HL-60 (cell line): ENCODE measurements at regions not wholly inside any gene's neighbourhood (a gene's known extent, or its start where the extent isn't known, plus 50 kb on each side); places are given as distances from the start of the nearest gene placed in this dataset.

Experiments used
- DNase-seq, 2 experiments: peaks; one replicate each; pipeline ENCODE4 v3.0.0-alpha.2; 2010 to 2020; ENCODE audit warnings: low read depth in 1 of 2, low spot score in 1 of 2
- H3K27ac ChIP-seq: fragments of 250-450 bp; sonication (Bioruptor Pico); replicated peaks from 2 replicates; pipeline ENCODE4 v1.5.1; 2020; ENCODE audit warnings: mild to moderate bottlenecking, moderate library complexity
- H3K27me3 ChIP-seq: fragments of 250-450 bp; sonication (Bioruptor Pico); 2 replicates; pipeline ENCODE4 v1.5.1; 2021; ENCODE audit warnings: mild to moderate bottlenecking, moderate library complexity; ENCODE audit not compliant: insufficient read depth, poor library complexity, severe bottlenecking
- H3K4me3 ChIP-seq: replicated peaks from 2 replicates; pipeline ENCODE4 v1.5.1; 2011; ENCODE audit warnings: mild to moderate bottlenecking, control low read depth, low read length; ENCODE audit not compliant: insufficient read depth
- CTCF ChIP-seq: IDR thresholded peaks from one replicate; pipeline ENCODE4 v1.5.1; 2011; ENCODE audit warnings: low read length, control low read depth, inconsistent platforms; ENCODE audit not compliant: insufficient read depth
- GABPA ChIP-seq: IDR thresholded peaks from 2 replicates; pipeline ENCODE4 v1.6.1; 2012; ENCODE audit warnings: low read depth
- POLR2AphosphoS5 ChIP-seq: IDR thresholded peaks from 2 replicates; pipeline ENCODE4 v1.6.1; 2012; ENCODE audit warnings: low read depth
- REST ChIP-seq: IDR thresholded peaks from 2 replicates; pipeline ENCODE4 v1.6.1; 2012; ENCODE audit warnings: low read depth; ENCODE audit not compliant: insufficient replicate concordance
- SPI1 ChIP-seq: IDR thresholded peaks from 2 replicates; pipeline ENCODE4 v1.6.1; 2012; ENCODE audit warnings: low read depth, mild to moderate bottlenecking, borderline replicate concordance

- Histone ChIP-seq H3K4me3 (no peak overlapping the region), H3K27me3 (no peaks in the 10 kb centered on the region), H3K27ac (no peak overlapping the region)
- no peak for DNase-seq
- TF ChIP-seq POLR2AphosphoS5 (no peak), SPI1 (no peak), CTCF (no peak), GABPA (no peak), REST (no peak)
Measured at GRCh38 chrX:11998944-11999343, 139.3 kb upstream of the FRMPD4 start.

GRCh38 chrX:12002876-12003275 lies 135.4 kb upstream of the FRMPD4 start:
- TF ChIP-seq SPI1, result no peak
- TF ChIP-seq GABPA, result no peak
- no peak for TF ChIP-seq POLR2AphosphoS5
- TF ChIP-seq CTCF, result no peak
- no peak for TF ChIP-seq REST
- Histone ChIP-seq H3K4me3 (no peak overlapping the region), H3K27ac (no peak overlapping the region), H3K27me3 (no peaks in the 10 kb centered on the region)
- no peak for DNase-seq

GRCh38 chrX:12007881-12008280 lies 130.4 kb upstream of the FRMPD4 start:
- DNase-seq, result no peak
- H3K27ac ChIP-seq, result no peak overlapping the region
- TF ChIP-seq CTCF, result no peak
- TF ChIP-seq POLR2AphosphoS5, result no peak
- no peak for TF ChIP-seq REST
- TF ChIP-seq GABPA, result no peak
- no peak for TF ChIP-seq SPI1
- H3K27me3 ChIP-seq, result no peaks in the 10 kb centered on the region
- no peak overlapping the region for H3K4me3 ChIP-seq
